ENCODE measurements at regions not wholly inside any gene's neighbourhood (a gene's known extent, or its start where the extent isn't known, plus 50 kb on each side); places are given as distances from the start of the nearest gene placed in this dataset.

DNA sequence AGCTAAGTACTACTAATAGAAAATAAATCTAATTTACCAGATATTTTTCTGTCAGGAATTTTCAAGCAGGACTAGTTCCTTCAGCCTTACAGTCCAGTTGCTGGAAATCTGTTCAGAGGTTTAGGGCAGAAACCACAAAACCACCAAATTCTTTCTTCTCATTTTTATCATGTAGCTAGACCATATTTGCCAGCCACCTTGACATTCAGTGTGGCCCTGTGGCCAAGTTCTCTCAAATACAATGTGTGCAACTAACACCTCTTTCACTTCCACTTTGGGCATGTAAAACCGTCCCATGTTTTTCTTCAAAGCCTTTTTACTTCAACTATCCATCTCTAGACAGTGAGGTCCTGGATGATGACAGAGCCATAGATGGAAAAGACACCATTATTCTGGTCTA, 1133.2 kb upstream of the CDH18 start:
- Histone ChIP-seq H3K27ac (no peak overlapping the region), H3K27me3 (no peaks in the 10 kb centered on the region), H3K9me3 (no peaks in the 10 kb centered on the region), H3K4me3 (no peak overlapping the region), H3K4me1 (no peaks in the 10 kb centered on the region), H3K36me3 (no peaks in the 10 kb centered on the region)
- no peak for TF ChIP-seq POLR2AphosphoS5 (IDR thresholded peaks at IDR 0.05)
- TF ChIP-seq, protein P1, sequence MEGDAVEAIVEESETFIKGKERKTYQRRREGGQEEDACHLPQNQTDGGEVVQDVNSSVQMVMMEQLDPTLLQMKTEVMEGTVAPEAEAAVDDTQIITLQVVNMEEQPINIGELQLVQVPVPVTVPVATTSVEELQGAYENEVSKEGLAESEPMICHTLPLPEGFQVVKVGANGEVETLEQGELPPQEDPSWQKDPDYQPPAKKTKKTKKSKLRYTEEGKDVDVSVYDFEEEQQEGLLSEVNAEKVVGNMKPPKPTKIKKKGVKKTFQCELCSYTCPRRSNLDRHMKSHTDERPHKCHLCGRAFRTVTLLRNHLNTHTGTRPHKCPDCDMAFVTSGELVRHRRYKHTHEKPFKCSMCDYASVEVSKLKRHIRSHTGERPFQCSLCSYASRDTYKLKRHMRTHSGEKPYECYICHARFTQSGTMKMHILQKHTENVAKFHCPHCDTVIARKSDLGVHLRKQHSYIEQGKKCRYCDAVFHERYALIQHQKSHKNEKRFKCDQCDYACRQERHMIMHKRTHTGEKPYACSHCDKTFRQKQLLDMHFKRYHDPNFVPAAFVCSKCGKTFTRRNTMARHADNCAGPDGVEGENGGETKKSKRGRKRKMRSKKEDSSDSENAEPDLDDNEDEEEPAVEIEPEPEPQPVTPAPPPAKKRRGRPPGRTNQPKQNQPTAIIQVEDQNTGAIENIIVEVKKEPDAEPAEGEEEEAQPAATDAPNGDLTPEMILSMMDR (IDR thresholded peaks at IDR 0.05), result no peak
- TF ChIP-seq EP300 (IDR thresholded peaks at IDR 0.05), result no peak
- TF ChIP-seq POLR2A (IDR thresholded peaks at IDR 0.05), result no peak
- no peak for DNase-seq (ENCODE audit: low spot score in 2 of 2)
- 85% methylated on average over 1 of the region's 1 CpG for WGBS

DNA sequence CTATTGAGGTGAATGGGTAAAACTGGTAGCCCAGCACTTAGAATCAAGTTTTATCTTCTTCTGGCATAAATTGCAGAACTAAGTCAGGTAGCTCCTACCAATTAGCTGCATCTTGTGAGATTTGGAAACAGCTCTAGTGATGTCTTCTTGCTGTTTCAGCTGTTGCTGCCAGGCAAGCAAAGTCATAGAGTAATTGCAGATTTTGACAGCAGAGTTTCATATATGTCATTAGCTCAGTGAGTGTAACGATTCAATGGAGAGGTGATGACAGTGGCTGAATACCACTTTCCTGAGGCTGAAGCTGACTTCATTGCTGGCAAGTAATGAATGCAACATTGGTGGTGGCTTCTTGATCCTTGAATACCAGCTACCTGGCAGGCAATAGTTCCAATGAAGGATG, 1109.7 kb upstream of the CDH18 start:
- no peak for TF ChIP-seq POLR2AphosphoS5 (IDR thresholded peaks at IDR 0.05)
- no peak for DNase-seq (ENCODE audit: low spot score in 2 of 2)
- no peaks in the 10 kb centered on the region for H3K36me3 ChIP-seq
- WGBS, result 65% methylated on average over 1 of the region's 1 CpG
- no peaks in the 10 kb centered on the region for H3K9me3 ChIP-seq
- no peaks in the 10 kb centered on the region for H3K4me1 ChIP-seq
- no peak overlapping the region for H3K4me3 ChIP-seq
- no peak overlapping the region for H3K27ac ChIP-seq
- H3K27me3 ChIP-seq, result no peaks in the 10 kb centered on the region

DNA sequence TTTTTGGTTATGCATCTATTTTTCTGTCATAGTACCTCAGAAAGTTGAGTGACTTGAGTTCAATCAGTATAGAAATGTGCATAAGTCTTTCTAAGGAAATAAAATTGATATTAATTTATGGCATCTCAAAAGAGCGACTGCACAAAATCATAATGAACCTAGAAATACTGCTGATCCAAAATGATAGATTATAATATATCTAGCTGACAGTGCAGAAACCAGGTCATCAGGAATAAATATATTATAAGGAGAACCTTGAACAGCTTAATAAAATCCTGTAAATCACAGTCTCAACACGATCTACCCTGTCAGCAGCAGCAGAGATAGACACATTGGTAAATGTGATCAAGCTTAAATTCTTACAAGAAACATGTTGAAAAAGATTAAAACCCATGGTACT, 1106.6 kb upstream of the CDH18 start:
- Histone ChIP-seq H3K27ac (no peak overlapping the region), H3K9me3 (no peaks in the 10 kb centered on the region), H3K27me3 (no peaks in the 10 kb centered on the region), H3K4me1 (no peaks in the 10 kb centered on the region), H3K36me3 (no peaks in the 10 kb centered on the region), H3K4me3 (no peak overlapping the region)
- WGBS, result 57% methylated on average over 2 of the region's 2 CpGs
- no peak for DNase-seq (ENCODE audit: low spot score in 2 of 2)
- TF ChIP-seq, protein P1 (IDR thresholded peaks at IDR 0.05), result no peak
- TF ChIP-seq POLR2AphosphoS5 (IDR thresholded peaks at IDR 0.05) (no peak), POLR2A (IDR thresholded peaks at IDR 0.05) (no peak), EP300 (IDR thresholded peaks at IDR 0.05) (no peak)

DNA sequence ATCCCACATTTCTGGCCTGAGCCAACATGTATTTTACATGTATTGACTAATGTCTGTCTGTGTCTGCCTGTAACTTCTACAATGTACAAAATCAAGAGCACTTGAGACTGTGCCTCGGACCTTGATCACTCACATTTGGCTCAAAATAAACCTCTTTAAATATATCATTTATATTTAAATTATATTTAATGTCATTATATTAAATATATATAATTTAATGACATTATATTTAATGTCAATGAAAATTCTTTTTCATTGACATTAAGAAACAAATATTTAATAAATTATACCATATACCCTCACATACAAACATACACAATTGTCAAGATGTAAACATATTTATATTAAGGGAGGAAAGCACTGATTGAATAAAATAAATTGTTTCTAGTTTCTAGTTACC, 1099.8 kb upstream of the CDH18 start:
- no peak for TF ChIP-seq POLR2A (IDR thresholded peaks at IDR 0.05)
- Histone ChIP-seq H3K36me3 (no peaks in the 10 kb centered on the region), H3K9me3 (no peaks in the 10 kb centered on the region), H3K4me3 (no peak overlapping the region), H3K27ac (no peak overlapping the region), H3K27me3 (no peaks in the 10 kb centered on the region), H3K4me1 (no peaks in the 10 kb centered on the region)
- WGBS, result 79% methylated on average over 1 of the region's 1 CpG
- no peak for DNase-seq (ENCODE audit: low spot score in 2 of 2)

DNA sequence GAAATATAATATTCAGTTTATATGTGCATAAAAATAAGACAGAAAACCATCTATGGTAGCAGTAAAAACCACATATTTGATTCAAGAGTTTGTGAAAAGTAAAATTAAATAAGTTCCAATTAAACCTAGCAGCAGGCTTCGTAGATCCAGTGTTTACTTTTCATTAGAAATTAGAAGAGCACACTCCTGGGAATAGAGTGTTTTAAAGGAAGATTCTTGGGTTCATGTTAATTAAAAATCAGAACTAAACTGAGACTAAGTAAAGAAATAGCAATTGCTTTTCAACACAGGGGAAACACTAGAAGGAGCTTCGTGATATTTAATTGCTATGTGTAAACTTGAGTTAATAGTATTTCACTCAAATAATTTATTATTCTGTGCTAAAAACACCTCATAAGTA, 1097.8 kb upstream of the CDH18 start:
- TF ChIP-seq EP300 (IDR thresholded peaks at IDR 0.05), result no peak
- no peak for TF ChIP-seq POLR2A (IDR thresholded peaks at IDR 0.05)
- TF ChIP-seq POLR2AphosphoS5 (IDR thresholded peaks at IDR 0.05), result no peak
- no peak for DNase-seq (ENCODE audit: low spot score in 2 of 2)

DNA sequence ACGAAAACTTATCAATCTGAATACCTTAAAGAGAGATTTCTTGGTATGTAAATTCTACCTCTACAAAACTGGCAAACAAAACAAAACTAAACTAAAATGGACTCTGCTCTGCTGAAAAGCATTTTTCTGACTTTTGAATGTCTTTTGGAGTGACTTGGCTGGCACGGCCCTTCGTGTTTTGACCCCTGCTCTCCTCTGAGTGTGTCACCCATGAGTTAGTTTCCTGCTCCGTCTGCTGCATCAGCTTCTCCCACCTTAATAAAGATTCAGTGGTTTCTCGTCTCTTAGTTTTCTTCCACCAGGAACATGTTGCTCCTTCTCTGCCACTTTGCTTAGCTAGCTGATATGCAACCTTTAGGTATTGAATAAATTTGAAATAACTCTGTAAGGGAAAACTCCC, 1084.0 kb upstream of the CDH18 start:
- Histone ChIP-seq H3K27ac (no peak overlapping the region), H3K27me3 (no peaks in the 10 kb centered on the region), H3K4me1 (no peaks in the 10 kb centered on the region), H3K4me3 (no peak overlapping the region), H3K9me3 (no peaks in the 10 kb centered on the region), H3K36me3 (no peaks in the 10 kb centered on the region)
- WGBS, result 82% methylated on average over 5 of the region's 5 CpGs
- DNase-seq (ENCODE audit: low spot score in 2 of 2), result no peak
- TF ChIP-seq POLR2AphosphoS5 (IDR thresholded peaks at IDR 0.05), result no peak
- TF ChIP-seq POLR2A (IDR thresholded peaks at IDR 0.05), result no peak
- TF ChIP-seq EP300 (IDR thresholded peaks at IDR 0.05), result no peak
- TF ChIP-seq, protein P1 (IDR thresholded peaks at IDR 0.05), result no peak

More for the DNA sequence above, 1097.8 kb upstream of the CDH18 start:
- Histone ChIP-seq H3K27me3 (no peaks in the 10 kb centered on the region), H3K36me3 (no peaks in the 10 kb centered on the region), H3K9me3 (no peaks in the 10 kb centered on the region), H3K4me1 (no peaks in the 10 kb centered on the region), H3K4me3 (no peak overlapping the region), H3K27ac (no peak overlapping the region)
- WGBS, result 67% methylated on average over 2 of the region's 2 CpGs

DNA sequence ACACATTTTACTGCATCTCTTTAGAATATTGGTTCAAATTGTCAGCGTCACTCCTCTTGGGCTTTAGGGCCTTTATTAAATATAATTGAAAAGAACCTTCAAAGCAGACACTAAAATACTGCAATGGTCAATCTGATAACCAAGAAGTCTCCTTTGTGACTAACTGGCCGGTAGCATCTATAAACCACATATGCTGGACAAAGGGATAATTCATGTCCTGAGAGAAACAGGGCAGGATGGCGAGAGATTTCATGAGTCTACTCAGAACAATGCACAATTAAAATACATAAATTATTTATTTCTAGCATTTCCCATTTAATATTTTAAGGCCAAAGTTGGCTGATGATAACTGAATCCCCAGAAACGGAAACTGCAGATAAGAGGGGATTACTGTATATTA, 1083.4 kb upstream of the CDH18 start:
- WGBS, result 73% methylated on average over 4 of the region's 4 CpGs
- Histone ChIP-seq H3K4me3 (no peak overlapping the region), H3K27ac (no peak overlapping the region), H3K36me3 (no peaks in the 10 kb centered on the region), H3K9me3 (no peaks in the 10 kb centered on the region), H3K4me1 (no peaks in the 10 kb centered on the region), H3K27me3 (no peaks in the 10 kb centered on the region)
- no peak for TF ChIP-seq POLR2AphosphoS5 (IDR thresholded peaks at IDR 0.05)
- DNase-seq (ENCODE audit: low spot score in 2 of 2), result no peak

Data from suprapubic skin (tissue), 4 donors.